Duodenal mucosa (tissue), 2 donors: ENCODE measurements at regions not wholly inside any gene's neighbourhood (a gene's known extent, or its start where the extent isn't known, plus 50 kb on each side); places are given as distances from the start of the nearest gene placed in this dataset.

ENCODE experiments used
- H3K27ac ChIP-seq: one replicate; pipeline ENCODE4 v1.7.0; 2013; ENCODE audit warnings: low read depth, low read length
- H3K27me3 ChIP-seq, 2 donors: one replicate each; pipeline ENCODE4 v1.7.0; 2013; ENCODE audit warnings: low read length in 2 of 2, control low read depth in 1 of 2; ENCODE audit not compliant: insufficient read depth in 2 of 2, control insufficient read depth in 1 of 2
- H3K36me3 ChIP-seq, 2 donors: one replicate each; pipeline ENCODE4 v1.7.0; 2013; ENCODE audit warnings: low read length in 2 of 2, control low read depth in 1 of 2; ENCODE audit not compliant: insufficient read depth in 2 of 2, control insufficient read depth in 1 of 2
- H3K4me1 ChIP-seq, 2 donors: one replicate each; pipeline ENCODE4 v1.7.0; 2013; ENCODE audit warnings: low read length in 2 of 2, control low read depth in 1 of 2; ENCODE audit not compliant: insufficient read depth in 2 of 2, control insufficient read depth in 1 of 2
- H3K4me3 ChIP-seq, 2 donors: one replicate each; pipeline ENCODE4 v1.7.0; 2013; ENCODE audit warnings: low read length in 2 of 2, low read depth in 1 of 2
- H3K9ac ChIP-seq, 2 donors: one replicate each; pipeline ENCODE4 v1.7.0; 2013; ENCODE audit warnings: low read length in 2 of 2, low read depth in 1 of 2
- H3K9me3 ChIP-seq, 2 donors: one replicate each; pipeline ENCODE4 v1.7.0; 2013; ENCODE audit warnings: low read length in 2 of 2, control low read depth in 1 of 2; ENCODE audit not compliant: control insufficient read depth in 1 of 2

DNA sequence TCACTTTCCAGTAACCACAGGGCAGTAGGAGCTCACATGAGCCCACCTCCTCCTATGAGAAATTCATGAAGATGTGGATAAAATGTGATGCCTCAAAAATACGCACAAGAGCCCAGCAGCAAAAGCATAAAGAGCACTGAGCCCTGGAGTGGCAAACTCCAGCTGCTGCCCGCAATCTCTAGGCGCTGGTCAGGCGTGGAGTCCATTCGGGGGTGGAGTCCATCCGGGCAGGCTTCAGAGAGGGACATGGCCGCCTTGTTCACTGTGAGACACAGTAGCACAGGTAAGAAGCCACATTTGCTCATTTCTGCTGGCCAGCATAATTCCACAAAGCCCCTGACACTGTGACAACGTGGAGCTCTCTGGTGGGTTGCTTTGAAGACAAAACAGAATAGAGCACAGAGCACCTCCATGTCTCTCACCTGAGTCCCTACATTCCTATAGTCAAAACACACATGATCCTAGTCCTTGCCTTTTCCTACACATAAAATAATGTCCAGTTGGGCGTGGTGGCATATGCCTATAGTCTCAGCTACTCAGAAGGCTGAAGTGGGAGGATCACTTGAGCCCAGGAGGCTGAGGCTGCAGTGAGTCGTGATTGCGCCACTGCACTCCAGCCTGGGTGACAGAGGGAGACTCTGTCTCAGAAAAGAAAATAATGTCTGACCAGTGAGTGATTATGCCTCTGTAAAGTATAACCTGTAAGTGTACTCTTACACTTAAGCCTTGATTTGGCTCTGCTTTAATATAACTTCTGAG, 365.2 kb downstream of the GADD45G start:
- H3K27ac ChIP-seq = no peak overlapping the region
- no peaks in the 10 kb centered on the region for H3K27me3 ChIP-seq

DNA sequence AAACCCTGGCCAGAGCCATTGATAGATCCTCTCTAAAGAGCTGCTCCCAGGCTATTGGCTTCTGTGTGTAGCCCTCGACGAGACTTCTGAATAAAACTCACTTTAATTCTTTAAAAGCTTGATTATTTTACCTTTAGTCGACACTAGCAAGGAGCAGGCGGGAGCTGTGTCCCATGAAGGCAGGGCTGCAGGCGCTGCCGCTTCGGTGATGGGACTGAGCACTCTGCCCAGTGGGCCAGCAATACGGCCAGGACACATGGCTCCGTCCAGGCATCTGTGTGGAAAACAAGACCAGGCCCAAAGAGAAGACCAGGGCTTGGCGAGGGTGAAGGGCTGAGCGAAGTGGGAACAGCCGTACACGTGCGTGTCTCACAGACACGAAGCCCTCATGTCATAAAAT, 365.9 kb downstream of the GADD45G start:
- H3K4me1 ChIP-seq = peaks cover 0 to 11% of the 10 kb centered on the region in 2 donors
- H3K36me3 ChIP-seq = no peaks in the 10 kb centered on the region
- no peaks in the 10 kb centered on the region for H3K9me3 ChIP-seq
- H3K9ac ChIP-seq = no peak overlapping the region
- H3K4me3 ChIP-seq = no peak overlapping the region
- H3K27ac ChIP-seq = no peak overlapping the region
- no peaks in the 10 kb centered on the region for H3K27me3 ChIP-seq

More for the DNA sequence above, 365.2 kb downstream of the GADD45G start:
- Histone ChIP-seq H3K9me3 (no peaks in the 10 kb centered on the region), H3K4me1 (peaks cover 0 to 11% of the 10 kb centered on the region in 2 donors), H3K36me3 (no peaks in the 10 kb centered on the region), H3K4me3 (no peak overlapping the region), H3K9ac (no peak overlapping the region)

DNA sequence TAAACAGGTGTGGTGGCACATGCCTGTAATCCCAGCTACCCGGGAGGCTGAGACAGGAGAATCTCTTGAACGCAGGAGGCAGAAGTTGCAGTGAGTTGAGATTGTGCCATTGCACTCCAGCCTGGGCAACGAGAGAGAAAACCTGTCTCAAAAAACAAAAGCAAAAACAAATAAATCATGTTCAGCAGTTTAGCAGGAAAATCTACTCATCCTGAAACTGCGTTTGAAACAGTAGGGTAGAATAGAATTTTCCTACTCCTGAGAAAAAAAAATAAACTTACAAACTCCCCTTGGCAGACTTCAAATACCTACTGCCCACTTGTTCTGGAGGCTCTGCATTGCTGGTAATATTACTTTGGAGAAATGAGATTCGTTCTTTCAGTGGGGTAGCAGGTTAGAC, 367.7 kb downstream of the GADD45G start:
- Histone ChIP-seq H3K36me3 (no peaks in the 10 kb centered on the region), H3K4me1 (peaks cover 0 to 11% of the 10 kb centered on the region in 2 donors), H3K9me3 (no peaks in the 10 kb centered on the region), H3K27me3 (no peaks in the 10 kb centered on the region), H3K27ac (no peak overlapping the region), H3K4me3 (no peak overlapping the region), H3K9ac (no peak overlapping the region)

- Histone ChIP-seq H3K27me3 (no peaks in the 10 kb centered on the region), H3K4me1 (peaks cover 0 to 9% of the 10 kb centered on the region in 2 donors), H3K4me3 (no peak overlapping the region), H3K27ac (no peak overlapping the region), H3K9ac (no peak overlapping the region), H3K9me3 (no peaks in the 10 kb centered on the region), H3K36me3 (no peaks in the 10 kb centered on the region)
These were observed 369.8 kb downstream of the GADD45G start for GRCh38 chr9:89974582-89974981.

DNA sequence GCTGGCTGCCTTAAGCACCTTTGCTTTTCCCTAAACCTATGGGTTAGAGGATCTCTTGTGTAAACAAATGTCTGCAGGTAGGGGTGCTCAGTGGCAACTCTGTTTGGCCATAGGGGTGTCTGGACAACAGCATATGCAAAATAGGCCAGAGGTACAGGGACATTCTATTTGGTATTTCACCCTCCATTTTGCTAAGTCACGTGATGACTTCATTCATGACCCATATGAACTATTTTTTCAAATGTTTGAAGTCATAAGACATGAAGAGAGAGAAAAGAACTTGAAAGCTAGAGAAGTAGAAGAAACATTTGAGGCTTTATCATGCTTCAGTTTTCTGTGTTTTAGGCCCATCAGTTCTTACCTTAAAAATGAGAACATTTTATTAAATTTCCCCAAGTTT, 370.2 kb downstream of the GADD45G start:
- Histone ChIP-seq H3K36me3 (no peaks in the 10 kb centered on the region), H3K27me3 (no peaks in the 10 kb centered on the region), H3K27ac (no peak overlapping the region), H3K9me3 (no peaks in the 10 kb centered on the region), H3K4me3 (no peak overlapping the region), H3K9ac (no peak overlapping the region), H3K4me1 (peaks cover 0 to 4% of the 10 kb centered on the region in 2 donors)

DNA sequence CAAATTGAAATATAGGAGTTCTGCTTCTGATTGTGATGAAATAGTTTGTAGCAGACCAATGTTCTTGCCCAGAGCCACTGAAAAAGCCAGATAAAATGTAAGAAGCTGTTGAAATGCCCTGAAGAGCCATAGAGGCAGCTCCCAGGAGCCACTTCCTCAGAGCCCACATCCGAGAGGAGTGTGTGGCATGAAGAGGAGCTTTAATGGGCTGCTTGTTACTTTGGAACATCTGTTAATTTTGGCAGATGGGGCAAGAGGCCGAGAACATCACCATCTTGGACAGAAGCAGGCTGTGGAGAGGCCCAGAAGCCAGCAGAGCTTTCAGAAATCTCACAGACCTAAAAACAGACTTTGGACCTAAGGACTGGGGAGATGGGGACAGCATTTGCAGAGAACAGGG, 370.8 kb downstream of the GADD45G start:
- Histone ChIP-seq H3K9me3 (no peaks in the 10 kb centered on the region), H3K4me1 (peaks cover 0 to 3% of the 10 kb centered on the region in 2 donors), H3K27me3 (no peaks in the 10 kb centered on the region), H3K36me3 (no peaks in the 10 kb centered on the region), H3K27ac (no peak overlapping the region), H3K9ac (no peak overlapping the region), H3K4me3 (no peak overlapping the region)

DNA sequence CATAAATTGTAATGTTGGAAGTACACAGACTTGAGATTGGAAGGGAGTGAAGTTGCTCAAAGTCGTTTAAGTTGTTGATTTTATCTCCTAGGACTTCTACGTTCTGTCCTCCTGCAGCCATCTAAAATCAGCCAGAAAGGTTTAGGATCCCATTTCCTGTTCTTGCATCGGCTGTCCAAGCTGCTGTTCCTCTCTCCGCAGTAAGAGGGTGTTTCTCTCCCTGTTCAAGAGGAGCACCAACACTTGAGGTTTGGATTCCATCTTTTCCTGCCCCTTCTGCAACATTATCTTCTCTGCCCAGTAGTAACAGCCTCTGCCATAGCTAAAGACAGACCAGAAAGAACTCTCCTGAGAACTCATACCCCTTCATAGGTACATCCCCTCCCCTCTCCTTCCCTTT, 373.4 kb downstream of the GADD45G start:
- Histone ChIP-seq H3K4me3 (no peak overlapping the region), H3K4me1 (peaks cover 0 to 3% of the 10 kb centered on the region in 2 donors), H3K36me3 (no peaks in the 10 kb centered on the region), H3K9ac (no peak overlapping the region), H3K27me3 (no peaks in the 10 kb centered on the region), H3K9me3 (no peaks in the 10 kb centered on the region), H3K27ac (no peak overlapping the region)

DNA sequence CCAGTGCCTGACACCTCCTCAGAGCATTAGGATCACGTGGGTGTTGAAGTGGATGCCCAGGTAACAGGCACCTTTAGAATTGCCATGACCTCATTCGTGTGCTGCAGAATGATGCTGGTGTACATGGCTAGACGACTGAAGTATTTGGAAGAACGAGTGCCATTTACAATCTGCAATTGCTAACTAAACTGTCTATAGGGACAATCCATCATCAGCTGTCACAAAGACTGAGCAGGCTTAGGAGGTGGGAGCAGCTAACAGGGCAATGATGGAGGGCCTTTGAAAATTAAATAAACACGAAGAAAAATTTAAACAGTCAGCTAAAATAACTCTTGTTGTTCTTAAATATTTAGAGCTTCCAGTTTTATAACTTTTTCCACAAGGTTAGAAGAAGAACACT, 375.8 kb downstream of the GADD45G start:
- Histone ChIP-seq H3K4me1 (peaks cover 0 to 3% of the 10 kb centered on the region in 2 donors), H3K9me3 (no peaks in the 10 kb centered on the region), H3K36me3 (no peaks in the 10 kb centered on the region), H3K9ac (no peak overlapping the region), H3K27ac (no peak overlapping the region), H3K4me3 (no peak overlapping the region), H3K27me3 (no peaks in the 10 kb centered on the region)

DNA sequence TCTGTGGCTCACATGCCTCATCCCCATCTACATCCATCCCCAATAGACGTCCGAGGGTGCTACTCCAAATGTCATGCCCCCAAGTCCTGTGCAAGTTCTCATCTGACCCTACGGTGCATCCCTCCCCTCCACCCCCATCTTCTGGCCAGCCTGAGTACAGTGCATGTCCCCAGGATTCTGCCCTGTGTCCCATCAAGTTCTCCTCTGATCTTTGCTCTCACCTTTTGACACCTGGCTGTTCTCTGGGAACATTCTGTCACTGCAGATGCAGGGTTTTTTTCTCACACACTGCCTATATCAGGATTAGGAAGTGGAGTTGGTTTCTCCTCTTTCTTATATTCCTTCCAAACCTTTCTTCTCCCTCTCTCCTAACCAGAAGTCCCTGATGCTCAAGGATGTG, 377.2 kb downstream of the GADD45G start:
- peaks cover 0 to 3% of the 10 kb centered on the region in 2 donors for H3K4me1 ChIP-seq
- no peak overlapping the region for H3K9ac ChIP-seq
- no peaks in the 10 kb centered on the region for H3K27me3 ChIP-seq
- no peak overlapping the region for H3K4me3 ChIP-seq
- no peaks in the 10 kb centered on the region for H3K9me3 ChIP-seq
- H3K36me3 ChIP-seq = no peaks in the 10 kb centered on the region
- no peak overlapping the region for H3K27ac ChIP-seq

GRCh38 chr9:89983411-89983810, 378.6 kb downstream of the GADD45G start:
- H3K27me3 ChIP-seq = no peaks in the 10 kb centered on the region
- no peaks in the 10 kb centered on the region for H3K4me1 ChIP-seq
- no peak overlapping the region for H3K4me3 ChIP-seq
- no peaks in the 10 kb centered on the region for H3K9me3 ChIP-seq
- H3K27ac ChIP-seq = no peak overlapping the region
- H3K36me3 ChIP-seq = no peaks in the 10 kb centered on the region
- no peak overlapping the region for H3K9ac ChIP-seq
